PC-3 (cell line): ENCODE measurements at regions not wholly inside any gene's neighbourhood (a gene's known extent, or its start where the extent isn't known, plus 50 kb on each side); places are given as distances from the start of the nearest gene placed in this dataset.

ENCODE experiments used
- ATAC-seq: fragments of 200-7000 bp; cut with Tn5 transposase; 2 replicates; pipeline ENCODE4 v1.9.1; 2020; ENCODE audit warnings: mild to moderate bottlenecking, moderate library complexity
- BruUV-seq: library from RNA; stranded (reverse); fragments of 400-500 nt; replicated peaks from 2 replicates; lab custom pipeline; 2021; lab: Mats Ljungman, UMichigan
- CTCF ChIA-PET: fragments of 300-600 bp; sonication (Branson Sonifier 250); formaldehyde crosslinking; loops from one replicate; lab custom pipeline; 2022; ENCODE audit warnings: antibody characterized with exemption; lab: Charles Lee
- POLR2A ChIA-PET: fragments of 300-600 bp; sonication (Branson Sonifier 250); formaldehyde crosslinking; loops from one replicate; lab custom pipeline; 2022; ENCODE audit warnings: antibody characterized with exemption; ENCODE audit not compliant: unreplicated experiment; lab: Charles Lee
- DNase-seq: peaks from one replicate; pipeline ENCODE4 v3.0.0-alpha.2; 2015
- H2AFZ ChIP-seq: fragments of 300-600 bp; sonication (generic); 2 replicates; pipeline ENCODE4 v1.6.0; 2016; ENCODE audit warnings: antibody characterized with exemption, low read length
- H3F3A ChIP-seq: fragments of 300-600 bp; sonication (generic); one replicate; pipeline ENCODE4 v1.6.0; 2017; ENCODE audit warnings: antibody characterized with exemption, low read length, control low read depth, mild to moderate bottlenecking; ENCODE audit not compliant: unreplicated experiment
- H3K27ac ChIP-seq: fragments of 300-600 bp; sonication (generic); 2 replicates; pipeline ENCODE4 v1.5.1; 2016; ENCODE audit warnings: mild to moderate bottlenecking, low read length
- H3K27me3 ChIP-seq: fragments of 300-600 bp; sonication (generic); 2 replicates; pipeline ENCODE4 v1.6.1; 2016; ENCODE audit warnings: low read length, mixed read lengths
- H3K36me3 ChIP-seq: fragments of 300-600 bp; sonication (generic); 2 replicates; pipeline ENCODE4 v1.6.1; 2016; ENCODE audit warnings: low read depth, mixed run types, low read length, mixed read lengths
- H3K4me1 ChIP-seq: fragments of 300-600 bp; sonication (generic); 2 replicates; pipeline ENCODE4 v1.5.1; 2016; ENCODE audit warnings: low read length; ENCODE audit not compliant: insufficient read depth
- H3K4me2 ChIP-seq: fragments of 300-600 bp; sonication (generic); 2 replicates; pipeline ENCODE4 v1.6.0; 2016; ENCODE audit warnings: low read length
- H3K4me3 ChIP-seq: fragments of 300-600 bp; sonication (generic); 2 replicates; pipeline ENCODE4 v1.5.1; 2016; ENCODE audit warnings: mild to moderate bottlenecking, low read length, mixed read lengths
- H3K79me2 ChIP-seq: fragments of 300-600 bp; sonication (generic); 2 replicates; pipeline ENCODE4 v1.6.1; 2017; ENCODE audit warnings: low read length, mixed read lengths
- H3K9ac ChIP-seq: fragments of 300-600 bp; sonication (generic); 2 replicates; pipeline ENCODE4 v1.6.0; 2016; ENCODE audit warnings: mild to moderate bottlenecking, low read length
- H3K9me2 ChIP-seq: fragments of 300-600 bp; sonication (generic); replicated peaks from 2 replicates; pipeline ENCODE4 v1.6.1; 2016; ENCODE audit warnings: mixed run types, low read length, mixed read lengths
- H3K9me3 ChIP-seq: fragments of 300-600 bp; sonication (generic); 2 replicates; pipeline ENCODE4 v1.6.1; 2016; ENCODE audit warnings: low read length, mixed read lengths
- H4K20me1 ChIP-seq: fragments of 300-600 bp; sonication (generic); 2 replicates; pipeline ENCODE4 v1.6.1; 2016; ENCODE audit warnings: low read length, mixed read lengths
- CTCF ChIP-seq: fragments of 300-600 bp; sonication (generic); conservative IDR thresholded peaks from 2 replicates; pipeline ENCODE4 v1.5.1; 2017; ENCODE audit warnings: antibody characterized with exemption, low read depth, mild to moderate bottlenecking, low read length
- EZH2 ChIP-seq: fragments of 300-600 bp; sonication (generic); IDR thresholded peaks from one replicate; pipeline ENCODE4 v1.6.1; 2017; ENCODE audit warnings: antibody characterized with exemption, mild to moderate bottlenecking, low read length; ENCODE audit not compliant: unreplicated experiment
- EZH2phosphoT487 ChIP-seq: fragments of 300-600 bp; sonication (generic); IDR thresholded peaks from 2 replicates; pipeline ENCODE4 v1.6.1; 2018; ENCODE audit warnings: mild to moderate bottlenecking, antibody characterized with exemption, low read length, borderline replicate concordance
- intact Hi-C: fragments of 100-400 bp; cut with micrococcal nuclease; formaldehyde crosslinking; loops from 2 replicates; pipeline ENCODE4 v1.9.0; 2023

GRCh38 chr2:199591826-199592225, 134.1 kb upstream of the SATB2 start:
- Histone ChIP-seq H3F3A (no peaks in the 10 kb centered on the region), H3K4me3 (no peak overlapping the region), H3K4me2 (no peak overlapping the region), H3K79me2 (no peaks in the 10 kb centered on the region), H3K4me1 (no peaks in the 10 kb centered on the region), H3K9me3 (no peaks in the 10 kb centered on the region), H3K27ac (no peak overlapping the region), H4K20me1 (no peaks in the 10 kb centered on the region), H3K36me3 (no peaks in the 10 kb centered on the region; the same call in 1 of the 2 replicates), H3K9ac (no peak overlapping the region), H3K9me2 (no peaks in the 10 kb centered on the region), H2AFZ (no peak overlapping the region), H3K27me3 (peaks cover 66% of the 10 kb centered on the region)
- DNase-seq, result no peak
- CTCF ChIA-PET, result no interaction called here
- POLR2A ChIA-PET, result no interaction called here
- intact Hi-C loops, result loop anchor here (10.0 kb wide), 1 partner anchor 1277 kb away; no protein-coding TSS in a partner anchor
- BruUV-seq, result no TSS peak
- ATAC-seq, result no peak
- no peak for TF ChIP-seq CTCF
- no peak for TF ChIP-seq EZH2
- no peak for TF ChIP-seq EZH2phosphoT487

- intact Hi-C loops, result loop anchor here (10.0 kb wide), 1 partner anchor 1276 kb away; no protein-coding TSS in a partner anchor
- Histone ChIP-seq H2AFZ (no peak overlapping the region), H3K36me3 (no peaks in the 10 kb centered on the region), H3K9ac (no peak overlapping the region), H3K9me2 (no peaks in the 10 kb centered on the region), H3K4me3 (no peak overlapping the region), H3K79me2 (no peaks in the 10 kb centered on the region), H3F3A (no peaks in the 10 kb centered on the region), H3K4me2 (no peak overlapping the region), H3K4me1 (no peaks in the 10 kb centered on the region), H3K9me3 (no peaks in the 10 kb centered on the region), H3K27me3 (peaks cover 78% of the 10 kb centered on the region), H3K27ac (no peak overlapping the region), H4K20me1 (no peaks in the 10 kb centered on the region)
- TF ChIP-seq CTCF (no peak), EZH2 (no peak), EZH2phosphoT487 (no peak)
- no TSS peak for BruUV-seq
- POLR2A ChIA-PET, result no interaction called here
- CTCF ChIA-PET, result no interaction called here
- ATAC-seq (no peak), DNase-seq (no peak)
Observed at GRCh38 chr2:199590321-199591203, 132.8 kb upstream of the SATB2 start.

GRCh38 chr2:199589306-199589705, 131.6 kb upstream of the SATB2 start:
- intact Hi-C loops, result no loop called here
- BruUV-seq, result no TSS peak
- Histone ChIP-seq H3K9ac (no peak overlapping the region), H3K79me2 (no peaks in the 10 kb centered on the region), H4K20me1 (no peaks in the 10 kb centered on the region), H3K4me2 (no peak overlapping the region), H3K9me2 (no peaks in the 10 kb centered on the region), H3K4me3 (no peak overlapping the region), H3K9me3 (no peaks in the 10 kb centered on the region), H3K27me3 (peaks cover 88% of the 10 kb centered on the region), H3K36me3 (no peaks in the 10 kb centered on the region), H2AFZ (no peak overlapping the region), H3K4me1 (no peaks in the 10 kb centered on the region), H3K27ac (no peak overlapping the region), H3F3A (no peaks in the 10 kb centered on the region)
- DNase-seq (no peak), ATAC-seq (no peak)
- POLR2A ChIA-PET, result no interaction called here
- CTCF ChIA-PET, result no interaction called here
- TF ChIP-seq EZH2 (no peak), CTCF (no peak), EZH2phosphoT487 (no peak)
